SK-N-SH treated with all-trans-retinoic acid at 6 μM for 48 hours (cell line): ENCODE measurements at regions not wholly inside any gene's neighbourhood (a gene's known extent, or its start where the extent isn't known, plus 50 kb on each side); places are given as distances from the start of the nearest gene placed in this dataset.

ENCODE experiments used
- ATAC-seq: fragments of 200-7000 bp; cut with Tn5 transposase; 3 replicates; pipeline ENCODE4 v1.9.1; 2020; ENCODE audit warnings: mild to moderate bottlenecking, moderate library complexity
- ARNTL ChIP-seq: fragments of 450-650 bp; formaldehyde crosslinking; IDR thresholded peaks from 2 replicates; pipeline ENCODE4 v1.5.0; 2020; ENCODE audit warnings: low read depth, mild to moderate bottlenecking, moderate library complexity, borderline replicate concordance
- BACH2 ChIP-seq: fragments of 250-450 bp; sonication (Bioruptor Pico); IDR thresholded peaks from 2 replicates; pipeline ENCODE4 v1.9.0; 2021; ENCODE audit warnings: mild to moderate bottlenecking, borderline replicate concordance
- CSDC2 ChIP-seq: fragments of 250-450 bp; sonication (Bioruptor Pico); IDR thresholded peaks from 2 replicates; pipeline ENCODE4 v1.5.0; 2020; ENCODE audit warnings: mild to moderate bottlenecking, moderate library complexity
- GLIS3 ChIP-seq: fragments of 250-450 bp; sonication (Bioruptor Pico); IDR thresholded peaks from 2 replicates; pipeline ENCODE4 v1.5.0; 2020; ENCODE audit warnings: mild to moderate bottlenecking, moderate library complexity
- ISL1 ChIP-seq: fragments of 250-450 bp; sonication (Bioruptor Pico); IDR thresholded peaks from 2 replicates; pipeline ENCODE4 v2.1.2; 2022; ENCODE audit warnings: mild to moderate bottlenecking, moderate library complexity
- PPARA ChIP-seq: fragments of 250-450 bp; sonication (Bioruptor Pico); IDR thresholded peaks from 2 replicates; pipeline ENCODE4 v1.5.0; 2020; ENCODE audit warnings: mild to moderate bottlenecking, borderline replicate concordance
- RARB ChIP-seq: fragments of 250-450 bp; sonication (Bioruptor Pico); IDR thresholded peaks from 2 replicates; pipeline ENCODE4 v1.8.0; 2021; ENCODE audit warnings: mild to moderate bottlenecking, moderate library complexity
- SNAI2 ChIP-seq: fragments of 250-450 bp; sonication (Bioruptor Pico); IDR thresholded peaks from 2 replicates; pipeline ENCODE4 v1.5.0; 2020; ENCODE audit warnings: mild to moderate bottlenecking, moderate library complexity
- TOX ChIP-seq: fragments of 250-450 bp; sonication (Bioruptor Pico); IDR thresholded peaks from 2 replicates; pipeline ENCODE4 v1.8.0; 2021; ENCODE audit warnings: mild to moderate bottlenecking, moderate library complexity, borderline replicate concordance
- ZC3H10 ChIP-seq: fragments of 250-450 bp; sonication (Bioruptor Pico); IDR thresholded peaks from 2 replicates; pipeline ENCODE4 v1.5.1; 2021; ENCODE audit warnings: mild to moderate bottlenecking, moderate library complexity
- ZFP3 ChIP-seq: fragments of 250-450 bp; sonication (Bioruptor Pico); IDR thresholded peaks from 2 replicates; pipeline ENCODE4 v1.5.0; 2020; ENCODE audit warnings: mild to moderate bottlenecking, moderate library complexity
- ZFP30 ChIP-seq: fragments of 450-650 bp; formaldehyde crosslinking; IDR thresholded peaks from 2 replicates; pipeline ENCODE4 v1.5.0; 2022; ENCODE audit warnings: mild to moderate bottlenecking, moderate library complexity
- ZNF8 ChIP-seq: fragments of 450-650 bp; formaldehyde crosslinking; IDR thresholded peaks from 2 replicates; pipeline ENCODE4 v1.5.0; 2020; ENCODE audit warnings: mild to moderate bottlenecking, moderate library complexity
- TF ChIP-seq, protein P1 (sequence below): fragments of 250-450 bp; sonication (Bioruptor Pico); IDR thresholded peaks from 2 replicates; pipeline ENCODE4 v1.8.0; 2020; ENCODE audit warnings: mild to moderate bottlenecking, moderate library complexity, borderline replicate concordance
- TF ChIP-seq, protein P2 (sequence below): fragments of 250-450 bp; sonication (Bioruptor Pico); IDR thresholded peaks from 2 replicates; pipeline ENCODE4 v1.5.1; 2021; ENCODE audit warnings: mild to moderate bottlenecking, moderate library complexity
- TF ChIP-seq, protein P3 (sequence below): fragments of 250-450 bp; sonication (Bioruptor Pico); IDR thresholded peaks from 2 replicates; pipeline ENCODE4 v1.5.1; 2020; ENCODE audit warnings: low read depth, mild to moderate bottlenecking, moderate library complexity

DNA sequence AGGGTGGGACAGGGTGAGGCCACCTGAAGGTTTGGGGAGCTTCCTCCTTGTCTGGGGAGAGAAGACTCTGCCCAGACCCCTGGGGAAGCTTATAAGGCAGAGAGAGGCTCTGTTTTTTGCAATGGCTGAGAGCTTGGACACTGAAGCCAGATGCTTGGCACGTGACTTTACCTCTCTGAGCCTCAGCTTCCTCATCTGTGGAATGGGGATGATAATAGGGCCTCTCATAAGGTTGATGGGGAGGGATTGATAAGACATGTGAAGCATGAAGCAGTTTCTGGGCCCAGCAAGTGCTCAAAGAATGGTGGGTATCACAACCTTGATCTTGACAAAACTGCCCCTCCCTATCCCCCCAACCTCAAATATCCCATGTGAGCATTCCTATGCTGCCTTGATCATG is 195.4 kb upstream of the LHX5 start:
- no peak for ATAC-seq
- TF ChIP-seq GLIS3 (CRISPR knock-in tag) (no peak), PPARA (CRISPR knock-in tag) (no peak), ARNTL (CRISPR knock-in tag) (no peak), TOX (CRISPR knock-in tag) (no peak), ISL1 (CRISPR knock-in tag) (no peak)
- TF ChIP-seq, protein P1, sequence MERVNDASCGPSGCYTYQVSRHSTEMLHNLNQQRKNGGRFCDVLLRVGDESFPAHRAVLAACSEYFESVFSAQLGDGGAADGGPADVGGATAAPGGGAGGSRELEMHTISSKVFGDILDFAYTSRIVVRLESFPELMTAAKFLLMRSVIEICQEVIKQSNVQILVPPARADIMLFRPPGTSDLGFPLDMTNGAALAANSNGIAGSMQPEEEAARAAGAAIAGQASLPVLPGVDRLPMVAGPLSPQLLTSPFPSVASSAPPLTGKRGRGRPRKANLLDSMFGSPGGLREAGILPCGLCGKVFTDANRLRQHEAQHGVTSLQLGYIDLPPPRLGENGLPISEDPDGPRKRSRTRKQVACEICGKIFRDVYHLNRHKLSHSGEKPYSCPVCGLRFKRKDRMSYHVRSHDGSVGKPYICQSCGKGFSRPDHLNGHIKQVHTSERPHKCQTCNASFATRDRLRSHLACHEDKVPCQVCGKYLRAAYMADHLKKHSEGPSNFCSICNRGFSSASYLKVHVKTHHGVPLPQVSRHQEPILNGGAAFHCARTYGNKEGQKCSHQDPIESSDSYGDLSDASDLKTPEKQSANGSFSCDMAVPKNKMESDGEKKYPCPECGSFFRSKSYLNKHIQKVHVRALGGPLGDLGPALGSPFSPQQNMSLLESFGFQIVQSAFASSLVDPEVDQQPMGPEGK (CRISPR knock-in tag) = no peak
- TF ChIP-seq, all 23 proteins: peak for 0

DNA sequence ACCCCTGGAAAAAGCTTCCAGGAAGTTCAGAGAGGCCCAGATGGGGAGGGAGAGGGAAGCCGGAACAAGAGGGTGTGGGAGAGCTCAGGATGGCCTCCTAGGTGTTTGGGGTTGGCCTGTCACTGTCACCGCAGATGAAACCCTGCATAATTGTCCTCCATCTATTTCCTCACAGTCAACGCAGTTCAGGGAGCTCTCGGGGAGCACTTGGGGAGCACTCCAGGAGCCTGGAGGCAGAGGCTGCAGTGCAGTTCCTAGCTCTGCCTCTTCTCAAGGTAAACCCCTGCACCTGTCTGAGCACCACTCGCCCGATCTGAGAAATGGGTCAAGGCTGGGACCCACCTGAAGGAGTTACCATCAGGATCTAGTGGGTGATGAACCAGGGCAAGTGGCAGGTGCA is 194.6 kb upstream of the LHX5 start:
- no peak for ATAC-seq
- TF ChIP-seq CSDC2 = no peak
- TF ChIP-seq RARB (CRISPR knock-in tag) = no peak
- no peak for TF ChIP-seq BACH2
- TF ChIP-seq, protein P1 (CRISPR knock-in tag) = no peak
- no peak for TF ChIP-seq PPARA (CRISPR knock-in tag)

DNA sequence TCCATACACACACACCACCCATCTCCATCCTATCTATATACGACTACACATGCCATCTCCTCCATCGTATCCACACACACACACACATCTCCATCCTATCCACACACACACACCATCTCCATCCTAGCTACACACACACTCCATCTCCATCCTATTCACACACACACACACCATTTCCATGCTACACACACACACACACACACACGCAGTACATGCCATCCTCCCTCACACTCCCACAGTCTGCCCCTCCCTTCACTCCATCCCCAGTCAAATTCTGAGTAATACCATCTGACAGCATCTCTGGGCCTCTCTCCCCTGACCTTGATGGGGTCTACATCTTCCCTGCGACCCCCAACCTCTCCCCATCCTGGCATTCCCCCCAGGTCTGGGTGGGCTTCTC is 193.8 kb upstream of the LHX5 start:
- ATAC-seq = no peak
- no peak for TF ChIP-seq ISL1 (CRISPR knock-in tag)
- TF ChIP-seq ZC3H10 (CRISPR knock-in tag) = no peak
- TF ChIP-seq, all 23 proteins: peak for 0

DNA sequence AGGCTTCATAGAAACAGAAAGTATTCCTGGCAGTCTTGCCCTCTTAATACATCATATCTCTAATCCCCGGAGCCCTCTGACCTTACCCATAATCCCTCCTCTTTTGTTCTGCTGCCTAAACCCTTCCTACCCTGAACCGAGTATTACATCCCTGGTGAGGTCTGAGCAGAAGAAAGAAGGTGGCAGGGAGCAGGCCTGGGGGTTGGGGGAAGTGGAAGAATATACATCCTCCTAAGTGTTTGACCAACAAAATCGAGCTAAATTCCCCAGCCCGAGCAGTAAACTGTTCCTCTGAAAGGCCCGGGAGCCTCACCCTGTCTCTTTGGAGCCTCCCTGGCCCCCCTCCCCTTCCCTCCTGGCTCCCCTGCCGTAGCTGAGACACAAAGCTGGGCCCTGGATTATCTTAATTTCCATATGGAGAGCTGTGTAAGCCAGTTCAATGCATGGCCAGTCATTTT is 192.6 kb upstream of the LHX5 start:
- ATAC-seq = no peak
- TF ChIP-seq, protein P2, sequence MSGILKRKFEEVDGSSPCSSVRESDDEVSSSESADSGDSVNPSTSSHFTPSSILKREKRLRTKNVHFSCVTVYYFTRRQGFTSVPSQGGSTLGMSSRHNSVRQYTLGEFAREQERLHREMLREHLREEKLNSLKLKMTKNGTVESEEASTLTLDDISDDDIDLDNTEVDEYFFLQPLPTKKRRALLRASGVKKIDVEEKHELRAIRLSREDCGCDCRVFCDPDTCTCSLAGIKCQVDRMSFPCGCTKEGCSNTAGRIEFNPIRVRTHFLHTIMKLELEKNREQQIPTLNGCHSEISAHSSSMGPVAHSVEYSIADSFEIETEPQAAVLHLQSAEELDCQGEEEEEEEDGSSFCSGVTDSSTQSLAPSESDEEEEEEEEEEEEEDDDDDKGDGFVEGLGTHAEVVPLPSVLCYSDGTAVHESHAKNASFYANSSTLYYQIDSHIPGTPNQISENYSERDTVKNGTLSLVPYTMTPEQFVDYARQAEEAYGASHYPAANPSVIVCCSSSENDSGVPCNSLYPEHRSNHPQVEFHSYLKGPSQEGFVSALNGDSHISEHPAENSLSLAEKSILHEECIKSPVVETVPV = no peak
- no peak for TF ChIP-seq RARB (CRISPR knock-in tag)

DNA sequence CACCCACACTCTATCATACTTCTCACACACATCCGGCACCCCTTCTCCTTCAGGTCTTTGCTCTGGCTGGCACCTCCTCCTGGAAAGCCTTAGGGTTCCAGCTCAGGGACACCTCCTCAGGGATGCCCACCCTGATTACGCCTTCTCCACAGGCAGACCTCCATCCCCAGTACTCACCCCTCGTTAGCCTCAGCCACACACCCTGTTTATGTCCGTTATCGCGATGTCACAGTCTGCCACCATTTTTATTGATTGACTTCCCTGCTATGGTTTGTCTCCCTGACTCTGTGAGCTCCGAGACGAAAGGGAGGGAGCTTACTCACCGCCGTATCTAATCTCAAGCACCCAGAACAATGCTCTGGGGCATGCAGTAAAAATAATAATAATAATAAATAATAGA is 191.7 kb upstream of the LHX5 start:
- ATAC-seq = no peak
- no peak for TF ChIP-seq SNAI2 (CRISPR knock-in tag)
- TF ChIP-seq, all 23 proteins: peak for 0

DNA sequence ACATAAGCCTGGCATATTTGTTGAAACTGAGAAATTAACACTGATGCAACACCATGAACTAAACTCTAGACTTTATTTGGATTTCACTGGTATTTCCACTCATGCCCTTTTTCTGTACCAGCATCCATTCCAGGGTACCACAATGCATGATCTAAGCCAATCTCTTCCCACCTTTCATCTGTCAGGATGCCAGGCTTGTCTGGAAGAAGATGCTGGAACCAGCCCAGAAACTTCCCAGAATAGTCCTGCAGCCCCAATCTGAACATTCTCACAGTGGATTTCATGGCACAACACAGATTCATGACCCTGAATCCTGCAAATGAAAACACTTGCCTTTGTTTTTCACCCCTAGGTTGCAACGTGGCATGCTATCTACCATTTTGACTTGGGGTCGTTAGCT is 189.3 kb upstream of the LHX5 start:
- no peak for ATAC-seq
- TF ChIP-seq ZNF8 (CRISPR knock-in tag) = no peak
- TF ChIP-seq PPARA (CRISPR knock-in tag) = no peak
- no peak for TF ChIP-seq ZFP3 (CRISPR knock-in tag)
- TF ChIP-seq ZFP30 = no peak
- TF ChIP-seq, protein P1 (CRISPR knock-in tag) = no peak
- no peak for TF ChIP-seq CSDC2
- TF ChIP-seq, protein P2 = no peak
- TF ChIP-seq, protein P3, sequence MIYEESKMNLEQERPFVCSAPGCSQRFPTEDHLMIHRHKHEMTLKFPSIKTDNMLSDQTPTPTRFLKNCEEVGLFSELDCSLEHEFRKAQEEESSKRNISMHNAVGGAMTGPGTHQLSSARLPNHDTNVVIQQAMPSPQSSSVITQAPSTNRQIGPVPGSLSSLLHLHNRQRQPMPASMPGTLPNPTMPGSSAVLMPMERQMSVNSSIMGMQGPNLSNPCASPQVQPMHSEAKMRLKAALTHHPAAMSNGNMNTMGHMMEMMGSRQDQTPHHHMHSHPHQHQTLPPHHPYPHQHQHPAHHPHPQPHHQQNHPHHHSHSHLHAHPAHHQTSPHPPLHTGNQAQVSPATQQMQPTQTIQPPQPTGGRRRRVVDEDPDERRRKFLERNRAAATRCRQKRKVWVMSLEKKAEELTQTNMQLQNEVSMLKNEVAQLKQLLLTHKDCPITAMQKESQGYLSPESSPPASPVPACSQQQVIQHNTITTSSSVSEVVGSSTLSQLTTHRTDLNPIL (CRISPR knock-in tag) = no peak
- no peak for TF ChIP-seq BACH2
- TF ChIP-seq ISL1 (CRISPR knock-in tag) = no peak
